Fibroblast of peridontal ligament (primary cell): ENCODE measurements at regions not wholly inside any gene's neighbourhood (a gene's known extent, or its start where the extent isn't known, plus 50 kb on each side); places are given as distances from the start of the nearest gene placed in this dataset.

Experiments
- DNase-seq: peaks from one replicate; pipeline ENCODE4 v3.0.0-alpha.2; 2010; ENCODE audit errors: extremely low read depth

DNA sequence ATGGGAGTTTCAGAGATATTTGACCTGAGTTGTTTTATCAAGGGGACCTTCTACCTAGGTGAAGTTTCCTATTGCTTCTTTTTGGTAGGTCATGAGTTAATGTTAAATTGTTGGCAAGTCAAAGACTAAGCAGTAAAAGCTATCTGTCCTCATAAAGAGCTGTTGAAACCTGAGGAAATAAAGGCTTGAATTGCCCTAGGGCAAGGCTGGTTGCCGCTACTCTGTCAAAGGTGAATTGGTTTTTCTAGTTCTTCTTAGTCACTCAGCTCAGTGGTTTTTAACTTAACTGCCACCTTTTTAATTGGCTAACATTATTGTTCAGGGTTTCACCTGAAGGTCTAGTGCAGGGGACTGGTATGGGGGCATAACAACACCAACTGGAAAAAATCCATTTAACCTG lies 441.6 kb upstream of the FBXO33 start:
- no peak for DNase-seq

DNA sequence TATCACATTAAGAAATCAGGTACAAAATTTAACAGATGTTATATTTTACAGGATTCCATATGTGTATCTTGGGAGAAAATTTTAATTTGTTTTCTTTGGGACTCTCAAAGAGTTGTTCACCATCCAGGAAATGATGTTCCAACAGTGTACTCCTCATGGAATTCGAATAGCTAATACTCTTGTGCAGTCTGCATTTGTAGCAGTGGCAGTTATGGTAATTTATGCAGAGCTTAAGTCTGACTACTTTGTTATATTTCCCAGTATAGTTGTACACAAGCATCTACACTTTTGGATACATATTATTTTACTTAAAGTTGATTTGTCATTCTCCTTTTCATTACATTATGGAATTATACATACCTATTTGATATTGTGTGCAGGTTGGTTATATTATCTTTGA lies 436.7 kb upstream of the FBXO33 start:
- no peak for DNase-seq

DNA sequence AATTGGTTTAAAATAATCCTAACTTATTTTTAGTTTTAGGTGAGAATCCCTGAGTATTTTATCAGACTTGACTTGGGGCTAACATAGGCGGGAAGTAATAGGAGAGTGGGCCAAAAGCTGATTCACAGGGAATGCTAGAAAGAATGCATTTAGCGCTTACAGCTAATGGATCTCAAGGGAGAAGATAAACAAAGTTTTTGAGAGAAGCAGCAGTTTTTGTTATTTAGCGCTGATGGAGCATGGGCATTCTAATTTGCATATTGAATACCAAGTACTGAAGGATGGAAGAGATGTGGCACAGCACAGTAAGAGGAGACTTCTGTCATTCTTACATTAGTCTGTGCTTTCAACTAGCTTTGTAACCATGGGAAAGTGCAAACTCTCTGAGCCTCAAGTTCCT lies 436.0 kb upstream of the FBXO33 start:
- DNase-seq: no peak

DNA sequence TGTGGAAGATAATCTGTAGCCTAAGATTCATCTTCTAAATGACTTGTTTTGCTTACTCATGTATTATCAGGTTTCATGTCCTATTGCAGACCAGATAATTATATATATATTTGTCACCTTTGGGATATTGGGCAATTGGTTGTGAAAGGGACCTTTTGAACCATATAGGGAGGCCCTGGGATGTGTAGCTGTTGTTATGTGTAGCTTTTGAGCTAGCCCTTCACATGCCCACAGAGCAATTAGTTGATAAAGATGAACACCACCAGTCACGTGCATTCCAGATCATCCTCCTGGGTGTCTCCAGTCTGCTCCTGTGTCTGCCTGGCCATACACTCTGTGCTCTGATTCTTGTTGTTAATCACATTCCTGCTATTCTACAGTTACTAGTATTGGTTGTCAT lies 431.2 kb upstream of the FBXO33 start:
- no peak for DNase-seq

DNA sequence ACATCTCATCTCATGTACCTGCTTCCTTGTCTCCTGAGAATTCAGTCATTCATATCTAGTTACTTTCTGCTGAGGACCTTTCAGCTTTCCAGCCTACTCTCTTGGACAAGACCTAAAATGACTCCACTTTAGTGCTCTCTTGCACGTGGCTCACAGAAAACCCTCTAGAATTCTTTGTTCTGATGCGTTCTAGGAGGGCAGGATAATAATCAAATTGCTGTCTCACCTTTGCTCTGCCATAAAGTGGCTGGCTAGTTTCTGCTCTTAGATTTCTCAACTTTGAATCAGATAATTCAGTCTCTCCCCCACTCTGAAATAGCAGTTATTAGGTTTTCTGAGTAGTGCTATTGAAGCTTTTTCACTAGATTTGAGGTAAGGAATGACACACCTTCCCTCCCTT lies 429.5 kb upstream of the FBXO33 start:
- DNase-seq: no peak

DNA sequence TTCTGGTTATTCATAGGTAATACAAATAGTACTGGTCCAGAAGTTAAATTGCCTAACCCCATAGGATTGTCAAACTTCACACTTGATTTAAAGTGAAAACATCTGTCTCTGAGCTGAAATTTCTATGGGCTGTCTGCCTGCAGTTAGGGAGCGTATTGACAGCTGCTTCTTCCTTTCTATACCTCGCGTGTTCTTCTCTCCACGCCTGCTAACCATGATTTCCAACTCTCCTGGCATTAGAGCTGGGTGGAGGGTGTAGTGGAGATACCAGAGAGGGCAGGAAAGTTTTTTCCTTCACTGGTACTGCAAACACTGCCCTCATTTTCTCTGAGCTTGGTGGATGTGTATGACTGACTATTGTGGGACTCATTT lies 429.0 kb upstream of the FBXO33 start:
- DNase-seq: peak; percentile 2

DNA sequence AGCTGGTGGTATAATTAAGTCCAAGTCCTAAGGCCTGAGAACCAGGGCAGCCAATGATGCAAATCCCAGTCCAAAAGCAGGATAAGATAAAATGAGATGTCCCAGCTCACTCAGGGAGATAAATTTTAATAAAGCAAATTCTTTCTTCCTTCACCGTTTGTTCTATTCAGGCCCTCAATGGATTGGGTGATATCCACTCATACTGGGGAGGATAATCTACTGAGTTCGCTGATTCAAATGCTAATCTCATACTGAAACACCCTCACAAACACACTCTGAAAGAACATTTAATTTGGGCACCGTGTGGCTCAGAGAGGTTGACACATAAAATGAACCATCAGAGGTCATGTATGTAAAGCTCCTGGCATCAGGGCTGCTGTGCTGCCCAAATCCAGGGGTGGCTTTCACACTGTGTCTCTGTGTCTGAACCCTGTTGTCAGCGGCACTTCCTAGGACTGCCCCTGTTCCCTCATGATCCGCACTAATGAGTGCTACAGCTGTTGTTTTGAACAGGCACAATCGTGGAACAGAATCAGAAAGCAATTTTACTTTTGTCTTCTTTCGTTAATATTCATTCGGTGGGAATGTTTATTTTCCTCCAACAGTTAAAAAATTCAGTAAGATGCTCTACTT lies 428.5 kb upstream of the FBXO33 start:
- no peak for DNase-seq

DNA sequence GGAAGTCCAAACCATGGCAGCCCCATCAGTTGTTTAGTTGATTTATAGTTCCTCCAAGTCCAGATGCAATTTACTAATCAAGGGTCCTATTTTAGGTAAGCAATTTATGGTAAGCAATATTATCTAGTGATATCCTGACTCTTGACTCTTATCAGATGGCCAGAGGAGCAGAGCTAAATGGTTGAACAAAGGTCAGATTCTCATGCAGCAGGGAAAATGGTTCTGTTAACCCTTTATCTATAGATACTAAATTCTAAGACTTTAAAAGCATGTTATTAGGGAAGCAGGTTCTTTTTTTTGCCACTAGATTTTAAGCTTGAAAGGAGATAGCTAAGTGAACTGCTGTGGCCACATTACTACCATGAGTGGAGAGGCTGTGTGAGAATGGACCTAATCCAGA lies 427.1 kb upstream of the FBXO33 start:
- DNase-seq: no peak

DNA sequence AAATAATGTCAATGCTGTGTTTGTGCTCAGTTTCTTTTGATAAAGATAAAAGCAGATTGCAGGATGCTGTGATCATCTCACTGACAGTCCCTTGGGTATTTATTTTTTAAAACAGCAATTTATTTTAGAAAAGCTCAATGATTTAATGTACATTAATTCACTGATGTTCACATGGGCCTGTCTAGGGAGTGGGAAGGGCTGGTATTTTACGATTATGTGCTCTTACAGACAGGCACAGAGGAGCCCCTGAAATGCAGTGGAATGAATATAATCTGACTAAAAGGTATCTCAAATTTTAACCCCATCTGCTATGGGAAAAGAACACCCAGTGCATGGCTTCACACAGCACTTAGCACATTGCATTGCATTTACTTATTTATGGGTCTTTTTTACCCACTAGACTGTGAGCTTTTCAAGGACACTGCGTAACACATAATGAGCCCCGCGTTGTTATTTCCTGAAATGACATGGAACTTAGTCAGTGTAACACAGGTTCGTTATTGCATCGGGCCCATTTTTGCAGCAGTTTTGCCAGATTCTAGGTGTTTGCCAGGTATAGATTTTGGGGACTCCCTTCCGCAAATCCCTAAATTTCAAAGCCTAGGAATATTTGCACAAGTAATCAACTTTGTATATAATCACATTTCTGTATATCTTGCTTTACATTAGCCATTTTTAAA lies 425.3 kb upstream of the FBXO33 start:
- DNase-seq: no peak

DNA sequence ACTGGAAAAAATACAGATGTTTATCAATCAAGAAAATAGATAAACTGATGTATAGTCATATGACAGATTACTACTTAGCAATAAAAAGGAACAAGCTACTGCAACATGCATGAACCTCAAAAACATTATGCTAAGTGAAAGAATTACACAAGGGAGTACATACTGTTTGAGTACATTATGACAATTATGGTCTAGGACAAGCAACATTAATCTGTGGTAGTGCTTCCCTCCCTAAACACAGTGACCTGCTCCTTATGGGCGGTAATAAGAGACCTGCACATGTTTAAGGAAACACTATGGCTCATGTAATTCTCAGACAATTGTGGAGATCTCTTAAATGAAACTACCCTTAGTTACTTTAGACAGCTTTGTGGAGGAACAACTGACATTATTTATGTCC lies 421.2 kb upstream of the FBXO33 start:
- no peak for DNase-seq

DNA sequence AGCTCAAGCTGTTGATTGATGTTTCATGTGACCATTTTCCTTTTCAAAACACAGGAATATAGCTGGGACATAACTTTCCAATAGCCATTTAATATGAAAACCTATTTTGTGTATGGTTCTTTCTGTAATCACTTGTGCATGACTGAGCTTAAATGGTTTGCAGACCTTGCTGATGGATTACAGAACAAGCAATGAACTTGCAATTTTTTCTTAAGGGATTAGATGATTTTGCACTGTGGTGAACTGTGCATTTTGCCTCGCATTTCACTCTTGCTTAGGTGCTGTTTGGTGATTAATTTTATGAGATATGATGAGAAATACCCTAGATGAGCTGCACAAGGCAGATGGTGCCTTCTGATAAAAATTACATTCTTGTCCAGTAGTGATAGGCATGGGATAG lies 419.0 kb upstream of the FBXO33 start:
- DNase-seq: no peak

DNA sequence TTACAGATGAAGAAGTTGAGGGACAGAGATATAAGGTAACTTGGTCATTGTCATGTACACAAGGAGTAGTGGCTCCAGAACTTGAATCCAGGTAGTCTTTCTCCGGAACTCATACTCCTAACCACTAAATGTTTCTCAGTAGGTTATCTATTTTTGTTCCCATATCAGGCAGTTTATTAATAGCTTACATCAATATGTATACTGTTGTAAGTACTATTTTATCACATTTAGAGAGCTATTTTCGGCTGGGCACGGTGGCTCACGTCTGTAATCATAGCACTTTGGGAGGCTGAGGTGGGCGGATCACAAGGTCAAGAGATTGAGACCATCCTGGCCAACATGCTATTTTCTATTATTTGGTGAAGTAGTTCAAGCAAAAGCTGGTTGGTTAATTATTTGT lies 415.6 kb upstream of the FBXO33 start:
- no peak for DNase-seq

DNA sequence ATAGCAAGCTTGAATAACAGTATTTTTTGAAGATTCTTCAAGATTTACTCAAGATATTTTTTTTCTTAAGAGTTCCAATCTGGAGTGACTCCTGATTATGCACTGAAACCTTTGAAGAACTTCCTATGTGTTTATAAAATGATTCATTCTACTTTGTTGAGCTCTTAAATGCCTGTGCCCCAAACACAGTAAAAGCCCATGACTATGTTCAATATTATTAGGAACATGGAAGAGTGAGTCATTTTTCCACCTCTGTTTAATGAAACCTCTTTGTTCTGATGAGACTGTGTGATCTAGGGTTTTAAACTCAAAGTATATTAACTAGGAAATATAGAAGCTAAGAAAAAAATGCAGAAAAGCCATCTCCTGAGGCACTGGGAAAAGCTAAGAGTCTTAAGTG lies 415.0 kb upstream of the FBXO33 start:
- DNase-seq: peak; percentile 8

DNA sequence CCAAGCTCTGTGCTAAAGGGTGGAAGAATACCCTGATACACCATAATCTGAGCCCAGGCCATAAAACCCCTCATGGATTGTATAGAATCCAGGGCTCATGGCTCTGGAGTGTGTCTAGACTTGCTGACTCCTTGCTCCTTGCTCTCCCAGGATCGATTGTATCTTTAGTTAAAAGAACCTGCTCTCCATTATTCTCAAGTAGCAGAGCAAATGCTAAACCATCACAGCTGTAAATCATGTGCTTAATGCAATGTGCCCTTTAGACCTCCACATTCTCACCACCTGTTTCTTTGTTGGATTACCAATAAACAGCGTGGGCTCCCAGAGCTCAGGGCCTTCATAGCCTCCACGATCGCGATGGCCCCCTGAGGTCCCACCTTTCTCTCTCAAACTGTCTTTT lies 411.6 kb upstream of the FBXO33 start:
- DNase-seq: no peak

DNA sequence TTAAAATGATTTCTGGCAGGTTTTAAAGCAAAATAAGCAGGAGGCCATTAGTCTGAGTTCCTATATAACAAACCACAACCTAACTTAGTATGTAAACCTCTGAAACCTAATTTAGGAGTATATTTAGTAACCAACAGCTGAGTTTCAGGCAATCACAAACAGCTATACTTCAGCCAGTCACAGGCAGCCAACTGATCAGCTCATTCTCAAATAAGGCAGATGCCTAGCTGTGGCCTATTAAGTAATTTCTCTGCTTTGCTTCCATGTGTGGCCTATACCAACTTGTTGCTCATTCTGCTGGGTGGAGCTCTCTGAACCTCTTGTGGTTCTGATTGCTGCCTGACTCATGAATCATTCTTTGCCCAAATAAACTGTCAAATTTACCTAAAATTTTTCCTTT lies 408.9 kb upstream of the FBXO33 start:
- peak; percentile 81 for DNase-seq

DNA sequence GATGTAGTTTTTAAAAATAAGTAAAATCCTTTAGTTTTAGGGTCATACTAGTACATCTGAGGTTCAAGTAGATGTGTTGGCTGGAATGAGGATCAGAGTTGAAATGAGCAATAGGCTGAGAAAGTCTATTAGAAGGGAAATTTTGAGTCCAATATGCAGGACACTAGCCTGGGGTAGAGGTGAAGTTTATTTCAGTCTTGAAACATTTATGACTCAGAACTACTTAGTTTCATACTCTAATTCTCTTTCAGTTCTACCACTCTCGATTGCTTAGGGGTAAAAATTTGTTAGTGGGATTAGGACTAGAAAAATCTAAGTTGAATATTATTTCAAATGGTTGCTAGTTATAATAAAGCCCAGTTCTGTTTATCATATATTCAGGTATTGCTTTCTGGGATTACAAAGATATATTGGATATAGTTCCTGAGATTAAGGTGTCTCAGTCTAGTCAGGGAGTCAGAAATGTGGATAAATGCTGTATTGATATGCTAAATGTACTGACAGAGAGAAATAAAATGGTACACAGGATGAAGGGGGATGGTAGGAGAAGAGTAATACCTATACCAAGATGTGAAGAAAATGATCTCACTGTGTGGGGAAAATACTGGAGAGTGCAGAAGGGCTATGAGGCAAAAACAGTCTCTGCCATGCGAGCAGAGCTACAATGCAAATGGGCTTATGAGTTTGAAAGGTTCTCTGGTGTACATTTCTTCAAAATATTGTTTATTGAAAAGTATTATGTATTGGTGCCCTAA lies 395.8 kb upstream of the FBXO33 start:
- DNase-seq: no peak

DNA sequence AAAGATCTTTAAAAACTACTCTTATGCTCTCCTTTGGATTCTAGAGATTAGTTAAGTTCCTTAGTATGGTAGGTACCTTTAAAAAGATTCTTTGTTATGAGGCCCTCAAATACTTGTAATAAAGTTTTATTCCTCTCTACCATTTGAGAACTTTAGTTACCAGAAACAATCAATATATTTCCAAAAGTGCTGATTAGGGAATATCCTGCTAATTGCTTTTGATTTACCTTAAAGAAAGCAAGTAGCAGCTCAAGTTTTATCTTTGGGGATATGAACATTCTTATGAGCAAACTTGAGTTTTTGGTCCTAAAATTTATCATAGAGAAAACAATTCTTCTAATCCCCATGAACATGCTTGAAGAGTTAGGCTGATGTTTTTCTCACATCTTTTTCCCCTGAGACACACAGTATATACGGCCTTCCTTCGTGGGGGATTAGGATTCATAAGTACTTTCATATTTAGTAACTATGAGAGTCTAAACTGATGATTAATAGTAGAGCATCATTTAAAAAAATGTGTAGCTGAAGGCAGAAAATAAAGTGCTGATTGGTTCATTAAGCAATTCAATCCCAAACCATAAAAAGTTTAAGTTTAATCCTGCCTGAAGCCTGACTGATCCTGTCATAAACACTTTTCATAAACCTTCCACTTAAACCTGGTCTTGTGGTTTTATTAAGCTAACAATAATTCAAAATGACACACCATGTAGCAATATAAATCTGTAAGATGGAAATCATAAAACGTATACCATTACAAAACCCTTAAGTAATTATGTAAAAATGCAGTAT lies 380.5 kb upstream of the FBXO33 start:
- DNase-seq: no peak

DNA sequence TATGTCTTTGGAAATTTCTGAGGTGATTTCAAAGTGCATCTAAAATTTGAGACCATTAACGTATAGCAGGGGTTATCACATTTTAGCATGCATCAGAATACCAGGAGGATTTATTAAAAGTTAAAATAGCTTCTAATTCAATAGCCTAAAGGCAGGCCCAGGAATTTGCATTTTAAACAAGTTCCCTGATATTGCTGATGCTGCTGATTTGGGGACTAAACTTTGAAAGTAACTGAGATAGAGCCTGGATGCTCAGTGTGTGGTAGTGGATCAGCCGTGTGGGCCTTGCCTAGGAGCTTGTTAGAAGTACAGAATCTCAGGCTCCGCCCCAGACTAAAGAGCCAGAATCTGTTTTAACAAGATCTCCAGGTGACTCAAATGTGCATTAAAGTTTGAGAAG lies 375.0 kb upstream of the FBXO33 start:
- no peak for DNase-seq

DNA sequence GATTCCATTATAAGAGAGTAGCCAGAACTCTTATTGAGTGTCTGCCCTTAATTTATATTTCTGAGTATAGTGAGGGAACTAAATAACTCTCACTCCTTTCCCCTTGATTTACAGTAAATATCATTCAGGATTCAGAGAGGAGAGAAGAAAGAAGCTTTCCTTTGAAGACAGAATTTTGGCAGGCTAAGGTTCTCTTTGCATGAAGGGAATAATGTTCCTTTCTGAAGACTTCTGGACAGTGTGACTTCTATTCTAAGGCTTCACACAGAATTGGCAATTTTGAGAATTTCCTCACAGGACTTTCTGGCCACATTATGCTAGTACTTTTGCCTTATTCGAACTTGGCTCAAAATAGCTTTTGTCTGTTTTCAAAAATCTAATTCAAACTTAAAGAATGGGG lies 352.2 kb upstream of the FBXO33 start:
- DNase-seq: no peak

DNA sequence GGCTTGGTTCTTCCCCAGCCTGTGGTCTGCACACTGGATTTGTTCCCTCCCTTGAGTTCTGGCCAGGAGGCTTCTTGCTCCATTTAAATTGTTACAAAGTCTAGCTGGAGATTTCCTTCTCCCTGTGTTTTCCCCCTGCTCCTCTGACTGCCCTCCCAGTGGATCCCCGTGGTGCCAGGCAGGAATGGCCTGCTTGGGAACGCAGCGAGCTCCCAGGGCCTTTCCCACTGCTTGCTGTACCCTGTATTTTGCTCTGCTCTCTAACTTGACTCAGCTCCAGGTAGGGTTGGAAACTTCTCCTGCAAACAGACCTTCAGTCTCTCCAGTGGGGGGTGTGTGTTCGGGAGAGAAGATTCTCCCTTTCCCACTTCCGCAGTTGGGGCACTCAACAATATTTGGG lies 349.2 kb upstream of the FBXO33 start:
- no peak for DNase-seq

DNA sequence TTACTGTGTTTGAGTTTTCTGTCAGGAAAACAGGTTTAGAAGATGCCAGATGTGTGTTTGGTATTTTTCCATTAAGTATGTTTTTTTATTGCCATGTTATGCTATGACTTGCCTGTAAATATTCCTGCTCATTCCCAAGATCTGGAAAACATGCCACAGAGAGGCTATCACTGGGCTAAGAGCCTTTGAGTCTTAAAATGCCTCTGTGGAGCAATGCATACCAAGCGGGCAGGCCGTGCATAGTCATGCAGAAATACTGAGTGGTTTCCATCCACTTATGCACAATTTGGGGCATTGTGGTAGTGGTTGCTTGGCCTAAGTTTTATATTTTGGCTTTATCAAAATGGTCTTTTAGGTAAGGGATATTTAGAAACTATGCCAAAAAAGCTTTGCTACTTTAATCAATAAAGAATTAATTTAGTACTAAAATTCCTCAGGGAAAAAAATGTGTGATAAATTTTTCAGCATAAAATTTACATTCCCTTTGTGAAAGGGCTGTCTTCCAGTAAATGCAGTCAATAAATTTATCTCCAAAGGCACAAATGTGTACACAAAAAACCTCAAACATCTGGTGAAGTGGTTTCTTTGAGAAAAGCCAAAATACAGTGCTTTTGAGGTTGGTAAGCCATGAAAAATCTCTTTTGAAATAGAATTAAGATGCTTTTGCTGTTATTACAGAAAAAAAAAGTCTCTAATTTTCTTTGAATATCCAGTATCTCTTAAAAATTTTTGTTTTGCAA lies 341.3 kb upstream of the FBXO33 start:
- DNase-seq: peak; percentile 14

DNA sequence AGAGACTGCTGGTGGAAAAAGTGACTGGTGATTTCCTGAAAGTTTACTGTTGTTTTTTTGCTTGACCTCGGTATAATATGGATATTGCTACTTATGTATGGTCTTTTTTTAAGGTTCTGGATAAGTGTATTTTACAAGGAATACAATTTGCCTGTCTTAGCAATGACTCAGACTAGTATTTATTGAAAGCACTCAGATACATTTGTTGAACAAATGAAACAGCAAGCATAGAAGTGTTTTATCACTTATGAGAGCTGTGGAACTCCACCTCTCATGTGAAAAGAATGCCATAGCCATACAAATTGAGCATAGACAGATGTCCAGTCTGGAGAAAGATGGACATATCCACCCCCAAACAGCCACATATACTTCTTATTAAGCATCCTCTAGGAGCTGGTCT lies 340.4 kb upstream of the FBXO33 start:
- no peak for DNase-seq
